Spinal cord (tissue), 9 donors: ENCODE measurements at regions not wholly inside any gene's neighbourhood (a gene's known extent, or its start where the extent isn't known, plus 50 kb on each side); places are given as distances from the start of the nearest gene placed in this dataset.

Source experiments
- DNase-seq, 6 donors: peaks; one replicate each; pipeline versions ENCODE4 v3.0.0 to v3.0.0-alpha.2; 2013 to 2015; ENCODE audit warnings: low spot score in 6 of 6, low read depth in 4 of 6
- H3K27ac ChIP-seq: one replicate; pipeline ENCODE4 v1.5.1; 2013; ENCODE audit warnings: low read depth, low read length, control low read depth
- H3K27me3 ChIP-seq: one replicate; pipeline ENCODE4 v1.6.1; 2013; ENCODE audit warnings: low read length; ENCODE audit not compliant: control insufficient read depth, insufficient read depth
- H3K36me3 ChIP-seq: one replicate; pipeline ENCODE4 v1.6.1; 2013; ENCODE audit warnings: low read length; ENCODE audit not compliant: control insufficient read depth, insufficient read depth
- H3K4me1 ChIP-seq: one replicate; pipeline ENCODE4 v1.6.1; 2013; ENCODE audit warnings: low read length; ENCODE audit not compliant: control insufficient read depth, insufficient read depth
- H3K4me3 ChIP-seq: one replicate; pipeline ENCODE4 v1.5.1; 2013; ENCODE audit warnings: low read depth, low read length, control low read depth
- H3K9me3 ChIP-seq: one replicate; pipeline ENCODE4 v1.6.1; 2013; ENCODE audit warnings: low read length; ENCODE audit not compliant: control insufficient read depth, insufficient read depth
- WGBS: methylation state at CpG from one replicate; pipeline ENCODE4 v1.1.5; 2013; ENCODE audit warnings: missing lambda C conversion rate; ENCODE audit not compliant: insufficient coverage; 5-methylcytosine and 5-hydroxymethylcytosine counted together
- donor health status: healthy.

- H3K9me3 ChIP-seq, result no peaks in the 10 kb centered on the region
- H3K4me3 ChIP-seq, result no peak overlapping the region
- no peaks in the 10 kb centered on the region for H3K27me3 ChIP-seq
- DNase-seq, result no peak
- WGBS, result 92% methylated on average over 7 of the region's 8 CpGs
- no peak overlapping the region for H3K27ac ChIP-seq
- no peaks in the 10 kb centered on the region for H3K36me3 ChIP-seq
- H3K4me1 ChIP-seq, result no peaks in the 10 kb centered on the region
These were observed 344.5 kb downstream of the KCNRG start for GRCh38 chr13:50359779-50360178.

DNA sequence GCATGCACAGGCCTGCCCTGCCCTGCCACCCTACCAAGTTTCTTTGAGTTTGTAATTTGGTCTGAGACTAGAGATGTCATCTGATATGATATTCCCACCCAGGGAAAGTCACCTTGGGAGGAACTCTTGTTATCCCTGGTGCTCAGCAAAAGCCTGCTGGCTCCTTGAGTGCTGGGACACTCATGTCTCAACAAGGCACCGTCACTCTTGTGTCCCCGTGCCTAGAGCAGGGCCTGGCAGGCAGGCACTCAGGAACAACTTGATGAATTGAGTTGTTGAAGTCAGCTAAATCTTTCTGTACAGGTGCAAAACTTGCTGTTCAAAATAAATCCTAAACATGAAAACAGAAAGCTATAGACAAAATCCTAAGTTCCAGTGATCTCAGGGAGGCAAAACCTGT lies 345.4 kb downstream of the KCNRG start:
- Histone ChIP-seq H3K9me3 (no peaks in the 10 kb centered on the region), H3K36me3 (no peaks in the 10 kb centered on the region), H3K27me3 (no peaks in the 10 kb centered on the region), H3K4me3 (no peak overlapping the region), H3K4me1 (no peaks in the 10 kb centered on the region), H3K27ac (no peak overlapping the region)
- no CpG with 5 or more reads among the region's 2 CpGs for WGBS
- DNase-seq, result no peak

DNA sequence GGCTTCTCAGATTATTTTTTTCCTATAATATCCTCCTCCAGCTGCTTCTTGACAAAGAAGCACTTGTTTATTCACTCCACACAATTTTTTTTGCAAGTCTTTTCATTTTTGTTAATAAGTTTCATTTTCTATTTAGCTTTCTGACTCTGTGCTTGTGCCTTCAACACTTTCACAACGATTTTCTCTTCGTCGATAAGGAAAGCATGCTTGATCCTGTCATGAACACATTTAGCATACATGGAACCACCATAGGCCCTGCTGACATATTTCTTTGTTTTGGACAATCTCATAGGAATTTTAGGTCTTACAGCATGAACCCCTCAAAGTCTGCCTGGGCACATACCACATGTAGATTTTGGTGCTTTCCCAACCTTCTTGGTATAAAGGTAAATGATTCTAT lies 346.0 kb downstream of the KCNRG start:
- DNase-seq, result no peak
- no peak overlapping the region for H3K4me3 ChIP-seq
- H3K27ac ChIP-seq, result no peak overlapping the region
- no peaks in the 10 kb centered on the region for H3K4me1 ChIP-seq
- no peaks in the 10 kb centered on the region for H3K36me3 ChIP-seq
- no peaks in the 10 kb centered on the region for H3K9me3 ChIP-seq
- no peaks in the 10 kb centered on the region for H3K27me3 ChIP-seq
- no CpG with 5 or more reads among the region's 3 CpGs for WGBS

DNA sequence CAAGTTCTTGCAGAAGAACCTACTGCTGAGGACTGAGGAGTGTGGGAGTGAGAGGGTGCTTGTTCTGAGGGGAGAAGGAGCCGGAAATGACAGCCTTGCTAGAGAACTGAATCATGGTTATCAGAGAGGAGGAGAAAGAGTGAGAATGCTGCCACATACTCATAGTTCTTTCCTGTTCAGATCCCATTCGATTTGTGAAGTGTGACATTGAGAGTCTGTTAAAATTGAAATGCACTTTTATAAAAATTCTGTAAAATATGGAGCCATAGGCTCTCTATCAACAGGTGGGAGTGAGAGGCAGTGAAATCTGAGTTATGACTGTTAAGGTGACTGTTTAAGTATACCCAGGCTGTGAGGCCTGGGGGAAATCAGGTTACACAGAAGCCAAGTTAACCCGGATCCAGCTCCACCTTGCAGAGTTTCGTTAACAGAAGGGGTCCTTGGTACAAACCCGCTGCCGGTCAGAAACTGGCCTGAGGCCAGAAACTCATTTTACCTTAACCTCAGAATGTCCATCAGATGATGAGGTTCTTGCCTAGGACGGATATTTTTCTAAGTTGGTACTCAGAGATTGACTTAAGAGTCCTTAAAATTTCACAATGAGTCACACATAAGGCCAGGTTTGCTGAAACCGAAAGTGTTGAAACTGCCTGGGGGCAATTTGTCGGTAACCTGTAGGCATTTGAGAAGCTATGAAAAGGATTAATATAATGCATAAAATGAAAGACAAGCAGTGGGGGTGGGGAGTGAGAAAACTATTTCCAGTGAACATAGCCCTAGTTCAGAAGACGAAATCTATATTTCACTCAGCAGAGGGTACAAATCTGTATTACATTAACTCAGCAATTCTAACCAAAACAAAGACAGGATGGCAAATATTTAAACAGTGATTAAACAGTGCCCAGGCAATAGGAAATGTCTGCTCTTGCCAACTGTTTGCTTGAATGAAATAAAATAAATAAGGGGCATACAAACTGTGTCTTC lies 350.5 kb downstream of the KCNRG start:
- no peaks in the 10 kb centered on the region for H3K36me3 ChIP-seq

DNA sequence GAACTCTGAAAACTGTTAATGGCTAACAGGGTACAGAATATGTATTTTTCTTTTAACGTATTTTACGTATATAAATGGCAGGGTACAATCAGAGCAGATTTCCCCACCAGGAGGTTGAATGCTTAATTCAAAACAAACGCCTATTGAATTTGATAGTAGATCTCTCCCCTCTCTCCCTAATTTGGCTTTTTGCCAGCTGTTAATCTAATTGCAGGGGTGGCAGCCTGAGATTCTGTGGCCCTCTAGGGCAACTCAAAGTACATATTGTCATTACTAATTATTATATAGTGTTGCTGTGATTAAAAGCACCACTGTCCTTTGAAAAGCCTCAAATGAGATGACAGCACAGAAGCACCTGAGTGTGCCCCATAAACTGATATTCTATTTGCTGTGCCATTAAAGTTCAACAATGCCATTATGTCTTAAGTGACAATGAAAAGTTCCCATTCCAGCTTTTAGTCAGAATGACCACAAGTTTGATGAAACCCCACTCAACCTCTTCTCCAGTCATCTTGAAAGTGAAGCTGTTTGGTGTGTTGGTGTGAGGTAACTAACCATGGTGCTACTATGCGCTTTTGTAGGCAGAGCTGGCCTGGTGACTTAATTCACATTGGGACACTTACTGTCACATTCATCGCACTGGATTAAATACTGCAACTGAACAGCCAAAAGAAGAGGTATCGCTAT lies 351.4 kb downstream of the KCNRG start:
- peak in 1 of 6 donors; percentile 39 for DNase-seq
- Histone ChIP-seq H3K4me1 (no peaks in the 10 kb centered on the region), H3K27ac (no peak overlapping the region), H3K9me3 (no peaks in the 10 kb centered on the region), H3K4me3 (no peak overlapping the region), H3K36me3 (no peaks in the 10 kb centered on the region), H3K27me3 (no peaks in the 10 kb centered on the region)
- no CpG with 5 or more reads among the region's 6 CpGs for WGBS

More for the DNA sequence above, 350.5 kb downstream of the KCNRG start:
- no peaks in the 10 kb centered on the region for H3K27me3 ChIP-seq
- no peaks in the 10 kb centered on the region for H3K9me3 ChIP-seq
- no peak for DNase-seq
- no peak overlapping the region for H3K4me3 ChIP-seq
- H3K27ac ChIP-seq, result no peak overlapping the region
- no peaks in the 10 kb centered on the region for H3K4me1 ChIP-seq
- WGBS, result 100% methylated on average over 5 of the region's 10 CpGs

- H3K9me3 ChIP-seq, result no peaks in the 10 kb centered on the region
- no peak overlapping the region for H3K4me3 ChIP-seq
- H3K27me3 ChIP-seq, result no peaks in the 10 kb centered on the region
- no CpG with 5 or more reads among the region's 2 CpGs for WGBS
- no peaks in the 10 kb centered on the region for H3K4me1 ChIP-seq
- DNase-seq, result no peak
- H3K36me3 ChIP-seq, result no peaks in the 10 kb centered on the region
- H3K27ac ChIP-seq, result no peak overlapping the region
These were observed 354.4 kb downstream of the KCNRG start for GRCh38 chr13:50369646-50370045.

GRCh38 chr13:50370303-50370950 lies 355.2 kb downstream of the KCNRG start:
- H3K27ac ChIP-seq, result no peak overlapping the region
- no peaks in the 10 kb centered on the region for H3K9me3 ChIP-seq
- H3K4me3 ChIP-seq, result no peak overlapping the region
- H3K27me3 ChIP-seq, result no peaks in the 10 kb centered on the region
- WGBS, result 79% methylated on average over 2 of the region's 5 CpGs
- no peaks in the 10 kb centered on the region for H3K4me1 ChIP-seq
- DNase-seq, result no peak
- H3K36me3 ChIP-seq, result no peaks in the 10 kb centered on the region

GRCh38 chr13:50374517-50374916 lies 359.3 kb downstream of the KCNRG start:
- no peak for DNase-seq
- Histone ChIP-seq H3K36me3 (no peaks in the 10 kb centered on the region), H3K4me3 (no peak overlapping the region), H3K9me3 (no peaks in the 10 kb centered on the region), H3K27me3 (no peaks in the 10 kb centered on the region), H3K4me1 (no peaks in the 10 kb centered on the region), H3K27ac (no peak overlapping the region)
- 100% methylated on average over 4 of the region's 6 CpGs for WGBS

DNA sequence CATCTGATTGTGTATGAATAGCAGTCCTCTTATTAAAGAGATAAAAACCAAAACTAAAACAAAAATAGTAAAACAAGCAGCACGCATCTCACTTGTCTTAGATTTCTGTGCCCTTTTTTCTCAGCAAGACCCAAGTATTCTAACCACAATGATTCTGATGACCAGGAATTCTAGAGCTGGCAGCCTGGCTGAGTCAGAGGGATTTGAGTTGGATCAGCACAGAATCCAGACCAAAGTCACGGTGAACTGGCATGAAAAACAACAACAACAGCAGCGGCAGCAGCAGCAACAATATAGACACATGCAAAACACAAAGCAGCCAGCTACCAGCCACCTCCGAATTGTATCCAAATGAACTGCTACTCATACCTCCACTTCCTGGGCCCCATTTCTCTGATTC lies 360.5 kb downstream of the KCNRG start:
- Histone ChIP-seq H3K27me3 (no peaks in the 10 kb centered on the region), H3K4me3 (no peak overlapping the region), H3K4me1 (no peaks in the 10 kb centered on the region), H3K36me3 (no peaks in the 10 kb centered on the region), H3K9me3 (peaks cover 2% of the 10 kb centered on the region), H3K27ac (no peak overlapping the region)
- 51% methylated on average over 4 of the region's 4 CpGs for WGBS
- DNase-seq, result no peak
